ENCODE measurements at regions not wholly inside any gene's neighbourhood (a gene's known extent, or its start where the extent isn't known, plus 50 kb on each side); places are given as distances from the start of the nearest gene placed in this dataset.

DNA sequence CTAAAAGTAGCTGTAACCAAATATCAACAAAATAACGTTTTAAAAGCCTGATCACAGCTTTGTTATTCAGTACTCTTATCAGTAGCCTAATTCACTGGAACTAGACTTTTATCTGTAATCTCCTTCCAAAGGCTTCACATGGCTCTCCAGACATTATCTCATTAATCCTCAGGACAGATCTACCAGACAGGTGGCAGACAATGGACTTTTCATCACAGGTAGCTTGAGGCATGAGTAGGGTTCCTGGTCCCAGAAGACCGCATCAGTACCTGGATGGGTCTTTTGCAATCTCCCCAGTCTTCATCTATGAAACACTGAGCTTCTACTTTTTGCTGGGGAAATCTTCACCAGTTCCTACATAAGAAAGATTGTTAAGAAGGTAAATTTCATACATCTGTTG, 132.2 kb upstream of the FOXD3 start:
- TF ChIP-seq, protein P1, sequence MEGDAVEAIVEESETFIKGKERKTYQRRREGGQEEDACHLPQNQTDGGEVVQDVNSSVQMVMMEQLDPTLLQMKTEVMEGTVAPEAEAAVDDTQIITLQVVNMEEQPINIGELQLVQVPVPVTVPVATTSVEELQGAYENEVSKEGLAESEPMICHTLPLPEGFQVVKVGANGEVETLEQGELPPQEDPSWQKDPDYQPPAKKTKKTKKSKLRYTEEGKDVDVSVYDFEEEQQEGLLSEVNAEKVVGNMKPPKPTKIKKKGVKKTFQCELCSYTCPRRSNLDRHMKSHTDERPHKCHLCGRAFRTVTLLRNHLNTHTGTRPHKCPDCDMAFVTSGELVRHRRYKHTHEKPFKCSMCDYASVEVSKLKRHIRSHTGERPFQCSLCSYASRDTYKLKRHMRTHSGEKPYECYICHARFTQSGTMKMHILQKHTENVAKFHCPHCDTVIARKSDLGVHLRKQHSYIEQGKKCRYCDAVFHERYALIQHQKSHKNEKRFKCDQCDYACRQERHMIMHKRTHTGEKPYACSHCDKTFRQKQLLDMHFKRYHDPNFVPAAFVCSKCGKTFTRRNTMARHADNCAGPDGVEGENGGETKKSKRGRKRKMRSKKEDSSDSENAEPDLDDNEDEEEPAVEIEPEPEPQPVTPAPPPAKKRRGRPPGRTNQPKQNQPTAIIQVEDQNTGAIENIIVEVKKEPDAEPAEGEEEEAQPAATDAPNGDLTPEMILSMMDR (conservative IDR thresholded peaks at IDR 0.05; ENCODE audit: low read depth in 2 of 2): no peak
- TF ChIP-seq CREB1 (CRISPR knock-in tag; IDR thresholded peaks at IDR 0.05; ENCODE audit: low read depth) (no peak), POLR2AphosphoS5 (IDR thresholded peaks at IDR 0.05; ENCODE audit: low read depth) (no peak), EZH2phosphoT487 (IDR thresholded peaks at IDR 0.05; ENCODE audit: unreplicated experiment) (no peak), EZH2 (IDR thresholded peaks at IDR 0.05; ENCODE audit: low read depth, unreplicated experiment) (no peak), NANOG (IDR thresholded peaks at IDR 0.05; ENCODE audit: borderline replicate concordance) (no peak), ZNF331 (CRISPR knock-in tag; IDR thresholded peaks at IDR 0.05; ENCODE audit: low read depth) (no peak)
- TF ChIP-seq, protein P2, sequence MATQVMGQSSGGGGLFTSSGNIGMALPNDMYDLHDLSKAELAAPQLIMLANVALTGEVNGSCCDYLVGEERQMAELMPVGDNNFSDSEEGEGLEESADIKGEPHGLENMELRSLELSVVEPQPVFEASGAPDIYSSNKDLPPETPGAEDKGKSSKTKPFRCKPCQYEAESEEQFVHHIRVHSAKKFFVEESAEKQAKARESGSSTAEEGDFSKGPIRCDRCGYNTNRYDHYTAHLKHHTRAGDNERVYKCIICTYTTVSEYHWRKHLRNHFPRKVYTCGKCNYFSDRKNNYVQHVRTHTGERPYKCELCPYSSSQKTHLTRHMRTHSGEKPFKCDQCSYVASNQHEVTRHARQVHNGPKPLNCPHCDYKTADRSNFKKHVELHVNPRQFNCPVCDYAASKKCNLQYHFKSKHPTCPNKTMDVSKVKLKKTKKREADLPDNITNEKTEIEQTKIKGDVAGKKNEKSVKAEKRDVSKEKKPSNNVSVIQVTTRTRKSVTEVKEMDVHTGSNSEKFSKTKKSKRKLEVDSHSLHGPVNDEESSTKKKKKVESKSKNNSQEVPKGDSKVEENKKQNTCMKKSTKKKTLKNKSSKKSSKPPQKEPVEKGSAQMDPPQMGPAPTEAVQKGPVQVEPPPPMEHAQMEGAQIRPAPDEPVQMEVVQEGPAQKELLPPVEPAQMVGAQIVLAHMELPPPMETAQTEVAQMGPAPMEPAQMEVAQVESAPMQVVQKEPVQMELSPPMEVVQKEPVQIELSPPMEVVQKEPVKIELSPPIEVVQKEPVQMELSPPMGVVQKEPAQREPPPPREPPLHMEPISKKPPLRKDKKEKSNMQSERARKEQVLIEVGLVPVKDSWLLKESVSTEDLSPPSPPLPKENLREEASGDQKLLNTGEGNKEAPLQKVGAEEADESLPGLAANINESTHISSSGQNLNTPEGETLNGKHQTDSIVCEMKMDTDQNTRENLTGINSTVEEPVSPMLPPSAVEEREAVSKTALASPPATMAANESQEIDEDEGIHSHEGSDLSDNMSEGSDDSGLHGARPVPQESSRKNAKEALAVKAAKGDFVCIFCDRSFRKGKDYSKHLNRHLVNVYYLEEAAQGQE (IDR thresholded peaks at IDR 0.05; ENCODE audit: unreplicated experiment): no peak
- TF ChIP-seq, protein P3, sequence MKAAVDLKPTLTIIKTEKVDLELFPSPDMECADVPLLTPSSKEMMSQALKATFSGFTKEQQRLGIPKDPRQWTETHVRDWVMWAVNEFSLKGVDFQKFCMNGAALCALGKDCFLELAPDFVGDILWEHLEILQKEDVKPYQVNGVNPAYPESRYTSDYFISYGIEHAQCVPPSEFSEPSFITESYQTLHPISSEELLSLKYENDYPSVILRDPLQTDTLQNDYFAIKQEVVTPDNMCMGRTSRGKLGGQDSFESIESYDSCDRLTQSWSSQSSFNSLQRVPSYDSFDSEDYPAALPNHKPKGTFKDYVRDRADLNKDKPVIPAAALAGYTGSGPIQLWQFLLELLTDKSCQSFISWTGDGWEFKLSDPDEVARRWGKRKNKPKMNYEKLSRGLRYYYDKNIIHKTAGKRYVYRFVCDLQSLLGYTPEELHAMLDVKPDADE (IDR thresholded peaks at IDR 0.05): no peak
